Activated effector memory CD4-positive, alpha-beta T cell treated with Interleukin-2 at 50 U/mL for 16 hours (primary cell): ENCODE measurements at regions not wholly inside any gene's neighbourhood (a gene's known extent, or its start where the extent isn't known, plus 50 kb on each side); places are given as distances from the start of the nearest gene placed in this dataset.
"Not testable (repeated sequence)": the region's sequence is repeated elsewhere in the genome, so short reads cannot be mapped to it uniquely, and the experiment has no call there.

Source experiments
- DNase-seq: peaks from one replicate; pipeline ENCODE4 v3.0.0-alpha.2; 2020

DNA sequence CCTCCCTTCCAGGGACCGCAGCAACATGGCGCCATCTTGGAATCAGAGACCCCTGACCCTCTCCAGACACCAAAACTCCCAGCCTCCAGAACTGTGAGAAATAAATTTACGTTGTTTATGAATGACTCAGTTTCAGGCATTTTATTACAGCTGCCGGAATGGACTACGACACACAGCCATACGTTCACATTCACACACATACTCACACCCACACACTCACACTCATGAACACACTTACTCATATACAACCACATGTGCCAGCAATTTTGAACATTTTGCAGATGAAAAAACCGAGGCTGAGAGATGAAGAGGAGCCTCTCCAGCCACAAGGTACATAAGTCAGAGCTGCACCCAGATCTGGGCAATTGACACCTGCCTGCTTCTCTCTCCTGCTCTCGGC lies 151.0 kb upstream of the RAB4A start:
- no peak for DNase-seq

DNA sequence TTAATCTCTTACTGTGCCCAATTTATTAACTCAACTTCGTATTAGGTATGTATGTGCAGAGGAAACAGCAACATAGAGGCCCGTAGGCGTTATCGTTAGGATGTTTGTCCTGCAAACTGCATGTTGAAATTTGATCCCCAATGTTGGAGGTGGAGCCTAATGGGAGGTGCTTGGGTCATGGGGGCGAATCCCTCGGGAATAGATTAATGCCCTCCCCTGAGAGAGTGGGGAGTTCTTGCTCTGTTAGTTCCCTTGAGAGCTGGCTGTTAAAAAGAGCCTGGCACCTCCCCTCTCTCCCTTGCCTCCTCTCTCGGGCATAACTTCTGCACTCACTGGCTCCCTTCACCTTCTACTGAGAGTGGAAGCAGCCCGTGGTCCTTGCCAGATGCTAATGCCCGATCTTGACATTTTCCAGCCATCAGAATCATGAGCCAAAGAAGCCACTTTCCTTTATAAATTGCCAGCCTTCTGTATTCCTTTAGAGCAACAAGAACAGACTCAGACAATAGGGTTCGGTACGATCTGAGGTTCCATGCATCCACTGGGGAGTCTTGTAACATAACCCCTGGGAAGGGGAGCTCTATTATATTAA lies 149.0 kb upstream of the RAB4A start:
- no peak for DNase-seq

DNA sequence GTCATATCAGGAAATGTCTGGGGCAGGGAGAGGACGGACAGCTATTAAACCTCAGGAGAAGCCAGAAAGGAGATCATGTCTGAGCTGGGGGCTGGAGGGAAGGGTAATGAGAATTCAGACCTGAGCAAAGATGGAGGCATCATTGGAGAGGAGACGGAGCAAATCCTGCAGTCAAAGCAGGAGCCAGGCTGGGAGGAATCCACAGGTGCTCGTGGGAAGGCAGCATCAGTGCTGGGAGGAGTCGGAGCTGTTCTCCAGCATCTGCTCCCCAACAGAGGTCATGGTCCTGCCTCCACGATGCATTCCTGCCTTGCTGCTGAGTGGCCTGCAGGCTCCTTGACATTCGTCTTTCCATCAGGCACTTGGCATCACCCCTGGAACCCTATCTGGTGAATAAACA lies 148.3 kb upstream of the RAB4A start:
- DNase-seq, result no peak

DNA sequence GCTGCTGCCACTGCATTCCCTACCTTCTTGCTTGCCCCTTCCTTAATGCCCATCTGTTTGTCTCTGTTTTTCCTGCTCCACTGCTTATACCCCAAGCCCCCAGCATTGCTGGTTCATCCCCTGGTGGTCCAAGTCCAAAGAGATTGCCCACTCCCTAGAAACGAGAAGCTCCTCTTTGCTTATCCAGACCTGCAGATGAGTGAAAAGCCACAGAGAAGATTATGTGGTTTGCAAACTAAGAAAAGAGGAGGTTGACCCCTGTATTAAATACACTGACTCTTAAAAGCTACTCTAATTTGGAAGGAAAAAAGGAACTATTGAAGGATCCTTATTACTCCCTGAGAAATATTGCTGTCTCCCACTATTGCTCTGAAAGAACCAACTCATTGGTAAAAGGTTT lies 146.8 kb upstream of the RAB4A start:
- no peak for DNase-seq

DNA sequence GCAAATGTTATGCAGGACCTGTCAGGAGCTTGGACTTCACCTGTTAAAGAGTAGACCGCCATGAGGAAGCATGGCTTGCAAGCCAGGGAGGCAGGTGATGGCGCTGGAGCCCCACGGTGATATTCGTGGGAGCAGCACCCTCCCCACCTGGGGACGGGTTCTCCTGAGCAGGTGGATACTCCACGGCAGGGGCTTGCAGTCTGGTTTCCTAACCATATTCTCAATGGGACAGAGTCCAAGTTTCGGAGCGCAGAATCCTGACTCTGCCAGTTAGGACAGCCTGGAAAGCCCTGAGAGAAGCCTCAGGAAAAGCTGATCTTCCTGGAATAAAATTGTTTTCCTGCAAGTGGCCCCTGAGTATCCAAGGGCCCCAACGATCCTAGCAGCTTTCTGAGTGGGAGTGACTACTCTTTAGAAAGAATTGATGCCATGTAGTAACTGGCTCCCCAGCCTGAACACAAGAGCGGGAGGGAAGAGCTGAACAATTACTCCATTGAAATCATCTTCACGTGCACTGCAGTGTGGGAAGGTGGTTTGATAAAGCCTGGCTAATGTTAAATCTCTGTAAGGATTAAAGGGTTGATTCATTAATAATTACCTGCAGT lies 146.3 kb upstream of the RAB4A start:
- no peak for DNase-seq

DNA sequence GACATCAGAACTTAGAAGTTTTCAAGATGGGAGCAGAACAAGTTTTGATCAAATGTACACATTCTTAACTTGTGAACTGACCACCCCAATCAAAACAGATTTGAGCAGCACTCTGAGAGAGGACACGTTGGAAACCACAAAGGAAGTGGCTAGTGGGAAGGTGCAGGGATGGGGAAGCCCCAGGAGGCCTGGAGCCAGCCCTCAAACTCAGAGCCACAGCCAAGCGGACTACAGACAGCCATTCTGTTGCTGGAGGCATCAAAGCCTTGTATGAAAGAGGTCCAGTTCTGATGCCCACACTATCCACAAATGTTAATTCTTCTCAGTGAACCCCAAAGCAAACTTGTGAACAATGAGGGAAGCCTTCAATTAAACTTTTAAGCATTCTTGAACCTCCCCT lies 143.6 kb upstream of the RAB4A start:
- DNase-seq, result no peak

DNA sequence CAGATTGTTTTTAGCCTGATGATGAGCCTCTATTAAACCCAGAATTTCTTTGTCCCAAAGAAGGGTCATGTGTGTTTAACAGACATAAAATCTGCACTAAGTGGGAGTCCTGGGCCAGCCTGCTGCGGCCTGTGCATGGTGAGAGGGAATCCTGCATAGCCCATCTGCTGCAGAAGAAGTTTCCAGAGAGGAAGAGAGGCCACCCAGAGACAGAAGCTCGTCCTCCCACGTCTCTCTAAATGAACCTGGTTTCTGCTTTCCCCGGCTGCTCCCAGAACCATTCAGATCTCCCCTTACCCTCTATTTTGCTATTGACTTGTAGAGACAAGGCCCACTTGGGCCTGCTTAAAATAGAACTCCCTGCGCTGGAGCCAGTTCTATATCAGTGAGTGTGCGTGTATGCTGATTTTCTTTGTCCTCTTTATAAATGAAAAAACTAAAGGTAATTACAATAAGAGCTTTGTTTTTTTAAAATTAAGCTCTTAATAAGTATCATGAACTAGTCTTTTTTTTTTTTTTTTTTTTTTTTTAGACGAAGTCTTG lies 142.8 kb upstream of the RAB4A start:
- DNase-seq, result no peak

DNA sequence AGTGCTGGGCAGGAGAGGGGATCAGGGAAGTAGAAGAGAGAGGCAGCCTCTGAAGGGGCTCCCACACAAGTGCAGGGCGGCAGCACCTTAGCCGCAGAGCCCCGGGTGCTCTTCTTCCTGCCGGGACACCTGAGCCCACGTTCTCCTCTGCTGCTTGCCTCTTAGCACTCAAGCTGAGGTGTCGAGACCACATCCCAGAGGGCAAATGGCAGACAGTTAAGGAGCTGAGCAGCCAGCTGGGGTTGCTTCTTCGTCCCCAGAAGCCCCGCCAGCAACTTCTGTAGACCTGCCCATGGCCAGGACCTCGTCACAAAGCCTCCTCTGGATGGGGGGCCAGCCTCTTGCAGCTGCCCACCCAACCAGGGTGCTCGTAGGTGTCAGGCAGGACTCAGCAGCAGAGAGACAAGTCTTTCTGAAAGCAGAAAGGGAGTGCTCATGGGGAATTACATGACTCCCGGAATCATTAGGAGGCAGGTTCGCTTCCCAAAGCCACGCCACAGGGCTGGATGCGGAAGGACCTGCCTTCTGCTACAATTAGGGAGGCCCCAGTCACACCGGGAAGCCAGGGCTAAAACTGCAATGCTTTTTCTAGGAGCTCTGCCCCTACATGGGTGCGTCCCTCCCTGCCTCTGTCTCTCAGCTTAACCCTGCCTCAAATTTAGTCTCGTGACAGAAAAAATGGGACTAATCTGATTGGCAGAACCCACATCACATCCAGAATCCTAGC lies 141.4 kb upstream of the RAB4A start:
- DNase-seq, result peak; percentile 14

DNA sequence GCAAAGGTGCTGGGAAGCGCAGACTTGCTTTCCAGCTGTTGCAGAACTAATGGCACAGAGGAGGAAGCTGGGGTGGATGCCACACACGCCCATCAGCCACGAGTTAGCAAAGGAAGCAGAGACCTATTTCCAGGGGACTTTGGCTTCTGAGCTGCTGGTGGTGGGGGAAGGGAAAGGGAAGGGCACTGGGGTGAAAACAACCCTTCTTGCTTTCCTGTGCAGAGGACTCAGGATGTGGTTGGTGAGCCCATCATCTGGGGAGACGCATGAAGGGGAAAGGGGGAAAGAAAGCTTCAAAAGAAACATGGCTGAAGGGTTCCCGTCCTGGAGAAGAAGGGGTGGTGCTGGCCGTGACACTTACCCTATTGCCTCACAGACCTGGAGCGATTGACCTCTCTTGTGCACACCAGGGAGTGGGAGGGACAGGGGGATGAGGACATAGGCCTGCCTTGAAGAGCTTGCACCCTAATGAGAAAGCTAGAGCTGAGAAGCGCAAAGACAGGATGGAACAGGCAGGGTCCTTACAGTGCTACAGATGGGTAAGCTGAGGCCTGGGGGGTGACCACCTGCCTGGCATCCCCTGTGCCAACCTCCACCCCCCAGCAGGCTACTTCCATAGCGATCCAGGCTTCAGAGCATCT lies 140.8 kb upstream of the RAB4A start:
- DNase-seq, result no peak

DNA sequence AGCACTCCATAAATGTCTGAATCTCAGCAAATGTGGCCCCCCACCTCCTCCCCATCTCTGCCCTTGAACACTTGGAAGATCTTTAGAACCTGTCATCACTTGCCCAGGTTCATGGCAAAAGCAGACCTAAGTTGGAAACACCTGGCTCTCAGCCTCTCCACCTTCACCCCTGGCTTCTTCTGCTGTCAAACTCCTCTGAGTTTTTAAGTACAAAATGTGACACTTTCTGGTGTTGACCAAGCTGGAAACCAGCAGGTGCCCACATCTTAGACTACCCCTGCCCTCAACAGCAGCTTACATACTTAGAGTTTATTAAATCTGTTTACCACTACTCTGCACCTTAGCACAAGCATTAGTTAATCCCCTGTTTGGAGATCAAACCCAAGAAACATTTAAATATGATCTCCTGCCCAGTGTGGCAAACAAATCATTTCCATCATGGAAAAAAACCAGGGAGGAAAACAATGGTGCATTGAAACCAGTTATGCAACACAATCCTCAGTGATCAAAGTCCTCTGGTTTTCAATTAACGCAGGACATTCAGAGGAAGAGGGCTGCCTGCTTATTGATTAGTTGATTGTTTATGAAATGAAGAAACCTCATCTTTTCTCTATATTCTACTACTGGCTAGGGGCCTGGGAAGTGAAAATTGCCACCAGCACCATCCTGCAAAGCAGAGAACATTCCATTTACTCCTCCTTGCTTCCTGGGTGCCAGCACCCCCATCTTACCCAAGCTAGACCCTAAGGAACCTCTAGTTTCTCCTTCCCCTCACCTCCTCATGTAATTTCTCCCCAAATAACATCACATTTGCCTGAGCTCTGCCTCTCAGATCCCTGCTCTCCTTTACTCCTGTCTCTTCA lies 139.4 kb upstream of the RAB4A start:
- no peak for DNase-seq

DNA sequence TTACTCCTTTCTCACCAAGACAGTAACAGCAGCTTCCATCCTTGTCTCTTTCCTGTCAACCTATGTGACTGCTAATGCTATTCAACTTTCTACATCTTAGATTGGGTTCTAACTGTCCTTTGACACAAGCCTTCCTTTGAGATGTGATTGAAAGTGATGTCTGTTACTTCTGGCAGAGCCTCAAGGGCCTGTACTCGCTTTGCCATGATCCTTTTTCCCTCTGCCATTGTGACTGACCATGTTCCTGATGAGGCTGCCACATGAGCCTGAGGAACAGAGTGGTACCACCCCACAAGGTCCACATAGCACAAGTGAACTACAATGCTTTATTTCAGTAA lies 138.8 kb upstream of the RAB4A start:
- DNase-seq, result no peak

DNA sequence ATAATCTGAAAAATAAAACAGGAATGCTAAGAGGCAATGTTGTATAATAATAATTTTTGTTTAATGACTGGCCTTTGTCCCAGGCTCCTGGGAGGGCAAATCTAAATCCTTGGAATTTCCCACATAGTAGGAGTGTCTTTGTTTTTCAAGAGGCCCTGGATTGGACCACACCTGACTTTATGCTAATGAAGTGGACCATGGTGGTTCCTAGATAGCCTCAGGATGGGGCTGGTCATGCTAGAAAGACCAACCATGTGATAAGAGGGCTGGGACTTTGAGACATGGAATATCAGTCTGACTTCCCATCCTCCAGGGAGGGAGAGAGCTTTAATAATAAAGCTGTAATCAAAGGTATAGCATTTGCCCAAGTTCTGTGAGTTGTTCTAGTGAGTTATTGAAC lies 138.2 kb upstream of the RAB4A start:
- no peak for DNase-seq

DNA sequence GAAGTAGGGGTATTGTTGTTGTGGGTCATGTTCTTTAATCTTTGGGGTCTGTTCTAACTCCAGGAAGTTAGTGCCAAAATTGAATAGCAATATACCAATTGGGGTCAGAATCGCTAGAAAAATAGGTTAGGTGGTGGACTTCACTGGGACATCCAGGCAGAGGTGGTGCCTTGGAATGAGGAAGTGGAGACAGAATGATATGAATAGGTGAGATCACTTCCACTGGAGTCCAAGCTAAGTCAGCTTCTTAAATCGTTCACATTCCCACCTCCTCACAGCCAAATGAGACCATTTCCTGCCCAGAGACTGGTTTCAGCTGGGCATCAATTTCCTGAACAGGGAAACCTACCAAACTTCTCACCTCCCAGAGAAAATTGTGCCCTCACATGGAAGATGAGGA lies 137.8 kb upstream of the RAB4A start:
- no peak for DNase-seq

DNA sequence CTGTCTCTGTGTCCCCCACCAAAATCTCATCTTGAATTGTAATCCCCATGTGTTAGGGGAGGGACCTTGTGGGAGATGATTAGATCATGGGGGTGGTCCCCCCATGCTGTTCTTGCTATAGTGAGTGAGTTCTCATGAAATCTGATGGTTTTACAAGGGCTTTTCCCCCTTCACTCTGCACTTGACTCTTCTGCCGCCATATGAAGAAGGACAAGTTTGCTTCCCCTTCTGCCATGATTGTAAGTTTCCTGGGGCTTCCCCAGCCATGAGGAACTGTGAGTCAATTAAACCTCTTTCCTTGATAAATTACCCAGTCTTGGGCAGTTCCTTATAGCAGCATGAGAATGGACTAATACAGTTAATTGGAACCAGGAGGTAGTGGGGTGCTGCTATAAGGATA lies 137.1 kb upstream of the RAB4A start:
- DNase-seq, result no peak

DNA sequence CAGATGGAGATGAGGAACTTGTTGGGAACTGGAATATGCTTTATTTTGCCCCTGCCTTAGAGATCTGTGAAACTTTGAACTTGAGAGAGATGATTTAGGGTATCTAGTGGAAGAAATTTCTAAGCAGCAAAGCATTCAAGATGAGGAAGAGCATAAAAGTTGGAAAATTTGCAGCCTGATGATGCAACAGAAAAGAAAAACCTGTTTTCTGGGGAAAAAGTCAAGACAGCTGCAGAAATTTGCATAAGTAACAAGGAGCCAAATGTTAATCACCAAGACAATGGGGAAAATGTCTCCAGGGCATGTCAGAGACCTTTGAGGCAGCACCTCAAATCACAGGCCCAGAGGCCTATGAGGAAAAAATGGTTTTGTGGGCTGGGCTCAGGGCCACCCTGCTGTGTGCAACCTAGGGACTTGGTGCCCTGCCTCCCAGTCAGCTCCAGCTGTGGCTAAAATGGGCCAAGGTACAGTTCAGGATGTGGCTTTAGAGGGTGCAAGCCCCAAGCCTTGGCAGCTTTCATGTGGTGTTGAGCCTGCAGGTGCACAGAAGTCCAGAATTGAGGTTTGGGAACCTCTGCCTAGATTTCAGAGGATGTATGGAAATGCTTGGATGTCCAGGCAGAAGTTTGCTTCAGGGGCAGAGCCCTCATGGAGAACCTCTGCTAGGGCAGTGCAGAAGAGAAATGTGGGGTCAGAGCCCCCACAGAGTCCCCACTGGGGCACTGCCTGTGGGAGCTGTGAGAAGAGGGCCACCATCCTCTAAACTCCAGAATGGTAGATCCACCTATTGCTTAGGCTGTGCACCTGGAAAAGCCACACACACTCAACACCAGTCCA lies 136.3 kb upstream of the RAB4A start:
- DNase-seq, result not testable (repeated sequence)

DNA sequence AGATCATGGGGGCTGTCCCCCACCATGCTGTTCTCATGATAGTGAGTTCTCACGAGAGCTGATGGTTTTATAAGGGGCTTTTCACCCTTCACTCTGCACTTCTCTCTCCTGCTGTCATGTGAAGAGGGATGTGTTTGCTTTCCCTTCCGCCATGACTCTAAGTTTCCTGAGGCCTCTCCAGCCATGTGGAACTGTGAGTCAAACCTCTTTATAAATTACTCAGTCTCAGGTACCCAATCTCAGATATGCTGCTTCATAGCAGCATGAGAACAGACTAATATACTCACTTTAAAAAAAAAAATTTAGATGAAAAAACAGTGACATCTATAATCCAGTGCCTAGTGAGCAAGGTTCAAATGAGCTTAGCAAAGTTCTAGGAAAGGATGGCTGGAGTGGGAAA lies 135.1 kb upstream of the RAB4A start:
- DNase-seq, result no peak

DNA sequence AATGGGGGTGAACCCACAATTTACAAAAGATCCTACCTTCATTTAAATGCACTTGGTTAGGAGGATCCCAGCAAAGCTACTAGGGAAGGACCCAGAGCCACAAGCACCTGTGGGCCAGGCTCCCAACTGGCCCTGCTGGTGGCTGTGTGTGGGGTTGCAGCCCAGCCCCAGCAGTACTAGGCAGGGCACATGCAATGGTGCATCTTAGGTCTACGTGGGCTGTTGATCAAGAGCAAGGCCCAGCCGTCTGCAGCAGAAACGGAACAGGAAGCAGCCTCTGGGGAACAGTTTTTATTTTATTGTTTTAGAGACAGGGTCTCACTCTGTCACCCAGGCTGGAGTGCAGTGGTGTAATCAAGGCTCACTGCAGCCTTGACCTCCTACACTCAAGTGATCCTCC lies 134.1 kb upstream of the RAB4A start:
- DNase-seq, result no peak

DNA sequence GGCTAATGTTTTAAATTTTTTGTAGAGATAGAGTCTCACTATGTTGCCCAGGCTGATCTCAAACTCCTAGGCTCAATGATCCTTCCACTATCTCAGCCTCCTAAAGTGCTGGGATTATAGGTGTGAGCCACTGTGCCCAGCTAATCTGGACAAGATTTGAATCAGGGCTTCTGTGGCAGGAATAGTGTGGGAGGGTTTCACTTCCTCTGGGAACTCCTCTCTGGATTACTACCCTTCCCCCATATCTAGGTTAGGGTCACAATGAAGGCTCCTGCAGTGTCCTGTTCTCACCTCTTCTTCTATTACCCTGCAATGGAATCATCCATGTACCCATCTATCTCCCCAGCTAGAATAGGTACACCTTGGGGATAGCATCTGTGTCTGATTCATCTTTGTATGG lies 133.6 kb upstream of the RAB4A start:
- no peak for DNase-seq

DNA sequence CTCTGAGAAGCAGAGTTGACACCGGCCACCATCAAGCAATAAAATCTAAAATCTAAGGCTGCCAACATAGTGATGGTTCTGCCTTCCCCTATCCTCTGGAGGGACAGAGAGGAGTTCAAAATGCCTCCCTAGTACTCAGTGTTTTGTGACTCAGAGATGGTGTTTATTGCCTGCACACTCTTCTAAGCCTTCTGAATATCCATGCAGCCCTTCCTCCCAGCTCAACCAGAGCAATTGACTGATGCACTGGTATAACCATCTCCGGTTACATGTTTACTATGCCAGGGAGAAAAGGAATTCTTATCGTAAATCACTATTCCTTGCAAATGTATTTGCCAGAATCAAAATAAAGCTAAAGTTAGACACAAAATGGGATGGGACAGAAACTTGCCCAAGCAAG lies 132.9 kb upstream of the RAB4A start:
- no peak for DNase-seq

DNA sequence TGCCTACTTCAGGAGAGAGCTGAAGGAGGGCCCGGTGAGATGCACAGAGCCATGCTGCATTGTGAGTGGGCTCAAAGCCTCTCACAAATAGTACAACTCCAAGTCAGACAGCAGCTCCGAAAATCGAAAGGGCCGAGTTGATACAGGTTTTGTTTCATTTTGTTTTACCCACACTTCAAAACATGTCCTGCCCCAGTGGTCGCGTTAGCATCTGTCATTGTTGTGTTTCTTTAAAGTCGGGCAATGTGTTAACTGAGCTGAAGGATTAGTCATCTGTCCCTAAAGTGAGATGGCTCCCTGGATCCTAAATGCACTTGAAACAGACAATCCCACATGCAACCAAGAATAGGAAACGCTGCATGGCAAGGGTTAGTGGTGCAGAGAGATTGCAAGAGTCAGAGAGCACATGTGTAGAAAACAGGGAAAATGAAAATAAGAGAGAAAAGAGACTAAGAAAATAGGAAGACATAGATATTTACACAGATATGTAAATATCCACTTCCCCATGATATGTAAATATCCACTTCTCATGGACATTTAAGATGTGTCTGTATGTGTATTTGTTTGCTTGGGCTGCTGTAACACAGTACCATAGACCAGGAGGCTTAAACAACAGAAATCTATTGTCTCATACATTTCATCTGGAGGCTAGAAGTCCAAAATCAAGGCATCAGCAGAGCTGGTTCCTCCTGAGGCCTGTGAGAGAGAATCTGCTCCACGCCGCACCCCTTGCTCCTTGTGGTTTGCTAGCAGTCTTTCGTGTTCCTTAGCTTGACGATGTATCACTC lies 131.4 kb upstream of the RAB4A start:
- no peak for DNase-seq

DNA sequence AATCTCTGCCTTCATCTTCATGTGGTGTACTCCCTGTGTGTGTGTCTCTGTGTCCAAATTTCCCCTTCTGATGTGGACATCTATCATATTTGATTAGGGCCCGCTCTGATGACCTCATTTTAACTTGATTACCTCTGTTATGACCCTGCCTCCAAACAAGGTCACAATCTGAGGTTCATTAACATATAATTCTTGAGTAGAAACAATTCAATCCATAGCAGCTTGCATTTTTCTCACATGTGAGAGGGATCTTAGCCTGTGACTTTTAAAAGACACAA lies 130.9 kb upstream of the RAB4A start:
- DNase-seq, result no peak

DNA sequence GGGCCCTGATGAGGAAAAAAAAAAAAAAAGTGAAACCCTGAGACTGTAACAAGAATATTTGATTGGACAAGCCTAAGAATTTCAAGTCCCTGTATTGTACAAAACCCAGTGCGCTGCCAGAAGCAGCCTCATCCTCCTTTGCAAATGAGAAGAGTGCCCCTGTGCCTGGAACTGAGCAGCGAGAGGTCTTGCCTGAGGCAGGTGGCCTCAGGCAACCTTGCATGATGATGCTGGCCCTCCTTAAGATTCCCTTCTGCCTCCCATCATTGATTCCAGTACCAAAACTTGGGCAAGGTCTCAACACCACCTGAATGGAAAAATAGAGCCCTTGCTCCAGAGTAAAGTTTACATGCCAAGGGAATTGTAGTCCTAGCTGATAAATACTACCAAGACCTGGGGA lies 129.6 kb upstream of the RAB4A start:
- DNase-seq, result no peak
